HG03432 (cell line): ENCODE measurements at regions not wholly inside any gene's neighbourhood (a gene's known extent, or its start where the extent isn't known, plus 50 kb on each side); places are given as distances from the start of the nearest gene placed in this dataset.
"Not testable (repeated sequence)": the region's sequence is repeated elsewhere in the genome, so short reads cannot be mapped to it uniquely, and the experiment has no call there.

Experiments used
- ATAC-seq: cut with Tn5 transposase; IDR thresholded peaks from one replicate; pipeline ENCODE4 v1.9.1; 2021; ENCODE audit warnings: mild to moderate bottlenecking, moderate library complexity; ENCODE audit not compliant: unreplicated experiment

DNA sequence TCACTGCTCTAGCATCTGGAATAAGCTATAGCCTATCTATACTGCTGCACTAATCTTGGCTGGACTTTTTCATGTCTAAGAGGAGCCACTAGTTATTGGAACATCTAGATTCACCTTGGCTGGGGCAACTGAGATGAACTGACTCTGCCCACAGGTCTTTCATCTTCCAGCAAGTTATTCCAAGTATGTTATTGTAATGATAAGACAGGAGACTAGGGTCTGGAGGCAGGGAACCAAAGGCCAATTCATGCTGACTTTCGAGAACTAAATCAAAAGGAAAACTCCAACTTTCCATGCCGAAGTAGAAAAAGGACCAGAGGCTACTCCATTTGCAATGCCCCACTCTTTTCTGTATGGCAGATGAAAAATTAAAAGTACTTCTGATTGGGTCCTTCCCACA is 1243.0 kb upstream of the RAG2 start:
- no peak for ATAC-seq

DNA sequence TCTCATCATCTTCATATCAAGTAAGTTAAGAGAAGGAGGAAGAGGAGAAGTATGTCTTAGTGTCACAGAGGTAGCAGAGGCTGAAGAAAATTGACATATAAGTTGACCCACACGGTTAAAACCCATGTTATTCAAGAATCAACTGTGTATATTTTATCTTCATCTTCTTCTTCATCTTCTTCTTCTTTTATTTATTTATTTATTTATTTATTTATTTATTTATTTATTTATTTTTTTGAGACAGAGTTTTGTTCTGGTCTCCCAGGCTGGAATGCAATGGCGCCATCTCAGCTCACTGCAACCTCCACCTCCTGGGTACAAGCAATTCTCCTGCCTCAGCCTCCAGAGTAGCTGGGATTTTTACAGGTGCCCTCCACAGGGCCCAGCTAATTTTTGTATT is 1242.3 kb upstream of the RAG2 start:
- not testable (repeated sequence) for ATAC-seq

DNA sequence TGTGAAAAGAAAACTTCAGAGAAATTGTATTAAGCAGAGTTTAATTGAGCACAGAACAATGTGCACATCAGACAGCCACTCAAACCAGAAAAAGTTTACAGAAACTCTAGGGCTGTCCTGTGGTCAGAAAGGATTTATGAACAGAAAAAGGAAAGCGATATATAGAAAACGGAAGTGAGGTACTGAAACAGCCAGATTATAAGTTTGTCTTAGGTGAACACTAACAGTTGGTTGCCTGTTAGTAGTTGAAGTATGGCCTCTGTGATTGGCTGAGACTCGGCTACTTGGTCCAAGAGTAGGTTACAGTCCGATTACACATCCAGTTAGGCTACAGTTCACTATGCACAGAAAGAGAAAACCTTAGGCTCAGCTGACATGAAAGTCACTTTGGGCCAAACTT is 1232.5 kb upstream of the RAG2 start:
- ATAC-seq: no peak

DNA sequence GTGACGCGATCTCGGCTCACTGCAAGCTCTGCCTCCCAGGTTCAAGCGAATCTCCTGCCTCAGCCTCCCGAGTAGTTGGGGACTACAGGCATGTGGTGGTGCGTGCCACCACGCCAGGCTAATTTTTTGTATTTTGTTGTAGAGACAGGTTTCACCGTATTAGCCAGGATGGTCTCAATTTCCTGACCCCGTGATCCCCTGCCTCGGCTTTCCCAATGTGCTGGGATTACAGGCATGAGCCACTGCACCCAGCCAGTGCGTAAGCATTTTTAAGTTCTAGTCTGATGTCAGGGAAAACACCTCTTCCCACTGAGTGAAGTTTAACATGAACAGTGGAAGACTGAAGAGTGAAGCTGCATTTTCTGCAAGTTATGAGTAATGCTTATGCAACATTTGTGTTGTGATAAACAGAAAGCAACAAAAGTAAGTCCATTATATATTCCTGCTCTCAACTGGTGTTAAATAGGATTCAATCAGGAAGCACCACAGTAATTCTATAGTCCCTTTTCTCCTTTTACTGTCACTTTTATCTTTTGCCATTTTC is 1219.8 kb upstream of the RAG2 start:
- ATAC-seq: no peak

DNA sequence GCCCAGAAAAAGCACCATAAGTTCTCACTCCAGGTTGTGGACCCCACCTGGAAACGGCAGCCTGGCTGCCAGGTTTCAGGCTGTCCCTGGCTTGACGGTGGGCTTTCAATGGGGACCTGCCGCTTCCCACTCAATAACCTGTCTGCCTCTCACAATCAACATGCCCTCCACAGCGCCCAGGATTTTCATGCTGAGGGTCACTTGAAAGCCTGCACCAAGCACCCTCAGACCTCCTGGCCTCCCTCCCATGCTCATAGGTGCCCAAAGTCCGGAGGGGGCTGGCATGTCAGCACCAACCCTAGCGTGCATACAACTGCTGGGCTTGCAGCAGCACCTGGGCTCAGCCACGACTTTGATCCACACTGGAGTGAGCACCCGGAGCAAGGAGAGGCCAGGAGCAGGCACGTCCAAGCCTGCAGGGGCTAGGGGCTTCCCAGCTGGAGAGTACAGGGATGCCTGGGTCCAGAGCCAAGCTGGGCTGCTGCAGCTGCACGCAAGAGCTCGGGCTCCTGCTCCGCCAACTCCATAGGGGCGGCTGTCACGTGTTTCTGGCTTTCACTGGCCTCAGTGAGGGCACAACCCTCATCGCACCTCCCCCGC is 1214.3 kb upstream of the RAG2 start:
- ATAC-seq: no peak

DNA sequence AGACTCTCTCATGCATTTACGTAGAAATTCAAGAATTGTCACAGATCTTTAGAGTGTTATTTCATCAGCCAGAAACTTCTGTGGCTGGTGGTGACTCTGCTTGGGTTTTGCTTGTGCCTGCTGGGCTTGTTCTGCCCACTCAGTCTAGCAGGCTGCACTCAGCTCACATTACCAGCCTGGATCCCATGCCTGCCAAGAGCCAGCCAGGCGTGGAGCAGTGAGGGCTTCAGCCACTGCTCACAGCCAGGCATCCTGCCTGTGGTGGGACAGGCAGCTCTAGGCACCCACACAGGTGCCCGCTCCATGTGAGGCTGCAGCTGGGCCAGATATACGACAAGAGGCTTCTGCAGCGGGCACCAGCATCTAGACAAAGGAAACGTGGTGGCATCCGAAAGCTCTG is 1213.3 kb upstream of the RAG2 start:
- no peak for ATAC-seq

DNA sequence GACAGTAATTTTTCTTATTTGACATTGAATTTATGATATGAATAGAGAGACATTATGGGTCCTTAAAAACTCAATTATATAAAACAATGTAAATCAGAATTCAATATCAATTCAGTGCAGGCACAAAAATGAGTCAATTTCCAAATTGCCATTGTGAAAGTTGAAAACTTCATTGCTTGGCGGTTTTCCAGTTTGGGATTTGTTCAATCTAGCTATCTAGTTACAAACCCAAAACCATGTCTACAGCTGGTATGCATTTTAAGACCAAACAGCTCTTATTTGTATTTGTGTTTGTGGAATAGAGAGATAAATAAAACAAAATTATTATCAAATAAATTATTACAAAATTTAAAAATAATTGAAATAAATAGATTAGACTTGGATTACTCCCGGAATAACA is 1206.6 kb upstream of the RAG2 start:
- ATAC-seq: no peak

DNA sequence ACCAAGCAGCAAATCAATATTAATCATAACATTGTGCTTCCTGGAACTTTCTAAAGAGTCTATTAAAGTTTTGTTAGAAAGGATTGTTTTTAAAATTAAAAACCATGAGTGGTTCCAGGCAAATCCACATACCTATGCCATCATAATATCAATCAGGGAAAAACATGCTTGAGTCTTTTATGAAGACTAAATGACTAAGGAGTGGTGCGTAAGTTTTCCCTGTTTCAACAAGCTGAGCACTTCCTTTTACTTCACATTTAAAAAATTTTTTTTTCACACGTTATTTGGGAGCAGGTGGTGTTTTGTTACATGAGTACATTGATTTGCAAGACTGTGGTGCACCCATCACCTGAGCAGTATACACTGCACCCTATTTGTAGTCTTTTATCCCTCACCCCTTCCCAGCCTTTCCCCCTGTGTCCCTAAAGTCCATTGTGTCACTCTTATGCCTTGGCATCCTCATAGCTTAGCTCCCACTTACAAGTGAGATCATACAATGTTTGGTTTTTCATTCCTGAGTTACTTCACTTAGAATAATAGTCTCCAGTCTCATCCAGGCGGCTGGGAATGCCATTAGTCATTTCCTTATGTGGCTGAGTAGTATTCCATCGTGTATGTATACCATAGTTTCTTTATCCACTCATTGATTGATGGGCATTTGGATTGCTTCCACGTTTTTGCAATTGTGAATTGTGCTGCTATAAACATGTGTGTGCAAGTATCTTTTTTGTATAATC is 1190.3 kb upstream of the RAG2 start:
- ATAC-seq: no peak

DNA sequence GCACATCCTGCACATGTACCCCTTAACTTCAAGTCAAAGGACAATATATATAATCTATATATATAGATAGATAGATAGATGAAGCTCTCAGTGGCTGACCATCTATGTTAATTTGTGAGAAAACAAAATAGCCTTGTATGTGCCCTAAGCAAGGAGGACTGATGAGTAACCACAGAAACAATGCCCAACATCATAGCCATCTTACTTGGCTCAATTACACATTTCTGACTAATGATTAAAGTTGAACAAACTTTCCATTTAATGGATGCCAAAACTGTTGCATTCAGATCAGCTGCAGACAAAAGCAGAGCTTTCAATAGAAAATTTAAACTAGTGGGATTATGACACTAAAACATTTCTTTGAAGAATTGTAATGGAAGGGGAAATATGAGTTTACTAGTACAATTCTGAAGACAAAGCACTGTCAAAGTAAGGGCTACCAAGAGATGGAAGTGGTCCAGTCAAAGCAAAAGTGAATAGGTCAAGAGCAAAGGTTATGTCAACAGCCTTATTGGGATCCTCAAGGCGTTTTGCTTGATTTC is 1188.2 kb upstream of the RAG2 start:
- no peak for ATAC-seq

DNA sequence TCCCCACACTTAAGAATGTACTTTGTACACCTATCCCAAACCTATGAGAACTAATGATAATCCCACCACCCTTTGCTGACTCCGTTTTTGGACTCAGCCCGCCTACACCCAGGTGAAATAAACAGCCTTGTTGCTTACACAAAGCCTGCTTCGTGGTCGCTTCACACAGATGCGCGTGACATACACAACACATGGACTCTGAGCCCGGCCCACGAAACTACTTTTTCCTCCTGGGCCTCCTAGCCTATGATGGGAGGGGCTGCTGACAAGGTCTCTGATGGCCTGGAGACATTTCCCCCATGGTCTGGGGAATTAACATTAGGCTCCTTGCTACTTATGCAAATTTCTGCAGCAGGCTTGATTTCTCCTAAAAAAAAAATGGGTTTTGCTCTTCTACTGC is 1176.4 kb upstream of the RAG2 start:
- ATAC-seq: no peak

DNA sequence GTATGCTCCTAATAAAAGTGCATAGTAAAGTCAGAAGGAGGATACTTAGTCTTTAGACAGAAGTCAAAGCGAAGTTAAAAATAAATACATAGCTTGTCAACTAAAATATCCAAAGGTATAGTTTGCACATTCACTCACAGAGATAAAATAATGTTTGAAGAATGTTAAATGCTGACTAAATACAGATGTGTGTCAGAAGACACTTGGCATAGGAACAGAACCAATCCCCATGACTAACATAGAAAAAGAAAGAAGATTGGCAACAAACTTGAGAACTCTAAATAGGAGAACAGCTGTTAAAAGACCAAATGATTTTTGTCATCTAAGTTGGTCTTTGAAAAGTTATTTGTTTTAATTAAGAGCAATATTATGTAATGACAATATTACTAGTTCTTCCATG is 1172.1 kb upstream of the RAG2 start:
- no peak for ATAC-seq

DNA sequence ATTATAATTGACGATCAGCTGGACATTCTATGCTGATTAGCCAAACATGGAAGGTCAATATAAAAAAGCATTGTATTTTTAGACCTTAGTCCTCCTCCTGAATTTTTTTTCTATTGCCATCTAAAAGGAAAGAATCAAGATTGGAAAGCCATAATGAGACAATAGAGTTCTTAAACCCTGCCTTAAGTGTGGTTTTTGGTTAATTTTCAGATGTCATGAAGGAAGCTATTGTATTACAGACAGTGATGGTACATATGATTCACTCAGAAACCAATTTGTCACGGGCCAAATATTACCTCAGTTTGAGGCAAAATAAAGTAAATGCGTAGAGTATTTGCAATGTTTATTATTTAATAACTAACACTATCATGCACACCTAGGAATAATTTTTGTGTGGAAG is 1164.0 kb upstream of the RAG2 start:
- no peak for ATAC-seq

DNA sequence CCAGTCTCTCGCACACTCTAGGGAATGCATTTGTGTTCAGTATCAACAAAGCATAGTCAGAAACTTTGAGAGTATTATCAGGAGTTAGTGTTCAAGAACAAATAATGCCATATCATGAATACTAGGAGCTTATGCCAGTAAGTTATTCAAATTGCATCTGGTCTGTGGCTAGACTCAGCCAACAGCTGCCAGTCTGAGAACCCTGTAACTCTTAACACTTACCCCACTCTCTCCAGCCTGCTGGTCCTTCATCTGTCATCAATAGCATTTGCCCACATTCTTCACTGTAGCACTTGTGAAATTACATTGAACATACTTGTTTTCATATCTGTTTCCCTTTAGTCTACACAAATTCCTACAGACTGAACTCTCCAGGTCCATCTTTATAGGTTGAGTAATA is 1157.5 kb upstream of the RAG2 start:
- no peak for ATAC-seq

DNA sequence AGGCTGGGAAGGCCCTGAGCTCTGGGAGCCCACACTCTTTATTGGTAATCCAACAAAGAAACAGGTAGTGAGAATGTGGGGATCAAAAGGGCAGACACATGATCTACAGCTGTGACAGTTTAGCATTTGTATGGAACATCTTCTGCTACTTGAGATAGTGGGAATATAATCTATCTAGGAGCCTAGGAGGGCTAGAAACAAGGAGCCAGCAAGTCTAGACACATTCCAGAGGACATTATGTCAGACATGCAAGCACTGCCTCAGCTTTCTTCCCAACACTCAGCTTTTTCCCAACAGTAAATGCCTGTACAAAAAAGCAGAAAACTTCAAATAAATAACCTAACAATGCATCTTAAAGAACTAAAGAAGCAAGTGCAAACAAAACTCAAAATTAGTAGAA is 1150.6 kb upstream of the RAG2 start:
- ATAC-seq: no peak

DNA sequence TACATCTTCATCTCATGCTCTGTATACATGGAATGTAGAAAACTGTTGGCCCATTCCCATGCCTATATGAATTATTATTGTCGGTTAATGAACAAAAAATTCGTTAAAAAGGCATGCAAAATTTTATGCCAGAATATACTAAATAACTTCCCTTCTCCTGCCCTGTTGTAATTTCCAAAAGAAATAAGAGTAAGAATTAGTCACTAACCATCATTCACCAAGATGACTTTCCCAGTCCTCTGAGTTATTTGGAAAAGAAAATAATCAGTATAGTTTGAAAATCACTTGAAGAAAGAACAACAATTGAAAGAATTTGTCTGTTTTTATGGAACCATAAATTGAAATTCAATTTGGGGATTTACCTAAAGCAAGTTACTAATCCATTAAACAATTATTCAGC is 1149.1 kb upstream of the RAG2 start:
- no peak for ATAC-seq

DNA sequence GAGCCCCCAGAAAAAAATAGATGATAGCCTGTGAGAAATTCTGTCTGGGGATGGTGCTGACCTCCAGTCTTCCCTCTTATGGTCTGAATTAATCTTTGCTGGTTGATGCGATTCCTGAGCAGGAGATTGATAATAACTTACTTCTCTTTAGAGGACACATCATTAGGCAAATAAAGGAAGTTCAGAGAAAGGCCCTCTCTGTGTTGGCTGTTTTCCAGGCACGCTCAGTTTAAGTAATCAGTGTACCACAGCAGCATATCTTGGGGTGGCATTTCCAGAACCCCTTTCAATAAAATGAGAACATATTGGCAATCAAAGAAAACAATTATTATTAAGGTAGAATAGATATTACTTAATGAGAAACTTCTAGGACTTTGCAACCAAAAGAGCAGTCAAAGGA is 1129.3 kb upstream of the RAG2 start:
- no peak for ATAC-seq

DNA sequence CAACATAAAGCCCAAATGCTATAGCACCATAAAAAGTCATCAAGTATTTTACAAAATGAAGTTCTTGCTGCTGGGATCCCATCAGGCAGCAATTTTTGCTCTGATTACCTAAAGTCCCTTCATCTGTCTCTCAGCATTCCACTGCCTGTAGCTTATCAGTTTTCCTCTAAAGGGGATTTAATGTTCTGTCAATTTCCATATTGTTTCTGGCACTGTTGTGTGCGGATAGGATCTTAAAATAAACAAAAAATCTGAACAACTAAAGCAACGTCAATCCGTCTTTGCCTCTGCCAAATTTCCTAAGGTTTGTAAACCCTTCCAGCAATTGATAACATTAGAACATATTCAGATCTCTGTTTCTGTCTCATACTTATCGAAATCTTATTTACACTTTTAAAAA is 1126.3 kb upstream of the RAG2 start:
- ATAC-seq: no peak

DNA sequence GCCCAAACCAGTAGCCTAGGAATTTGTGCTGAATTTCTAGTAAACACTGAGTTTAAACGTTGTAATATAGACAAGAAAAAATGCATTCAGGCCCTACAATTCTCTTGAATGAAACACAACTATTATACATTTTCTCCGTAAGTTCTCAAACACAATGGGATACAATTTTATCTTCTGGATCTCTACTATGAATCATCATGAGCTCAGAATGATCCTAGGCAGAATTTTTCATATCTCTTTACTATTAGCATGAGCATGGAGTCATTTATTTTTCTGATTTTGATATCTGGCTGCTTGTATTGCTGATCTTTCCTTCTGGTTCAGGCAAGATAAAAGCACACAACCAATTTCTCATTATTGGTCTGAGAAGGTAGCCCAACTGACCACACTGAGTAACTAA is 1123.4 kb upstream of the RAG2 start:
- ATAC-seq: no peak

DNA sequence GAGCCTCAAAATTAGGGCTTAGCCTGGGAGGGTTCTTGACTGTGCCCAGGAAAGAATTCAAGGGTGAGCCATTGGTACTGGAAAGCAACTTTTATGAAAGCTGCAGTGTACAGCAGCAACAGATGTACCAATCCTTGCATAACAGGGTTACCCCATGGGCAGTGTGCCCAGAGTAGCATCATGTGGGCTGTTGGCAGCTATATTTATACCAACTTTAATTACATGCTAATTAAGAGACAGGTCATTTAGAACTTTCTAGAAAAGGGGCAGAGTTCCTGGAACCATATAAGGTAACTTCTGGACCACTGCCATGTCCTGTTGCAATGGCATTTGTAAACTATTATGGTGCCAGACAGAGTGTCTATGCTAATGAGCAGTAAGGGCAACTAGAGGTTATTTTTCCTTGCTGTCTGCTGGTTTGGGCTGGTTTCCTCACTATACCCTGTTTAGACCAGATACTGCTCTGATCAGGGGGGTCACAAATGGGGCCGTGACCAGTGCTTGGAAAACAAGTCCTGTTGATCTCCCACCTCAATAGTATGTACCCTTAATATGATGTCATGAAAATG is 1120.5 kb upstream of the RAG2 start:
- ATAC-seq: no peak

DNA sequence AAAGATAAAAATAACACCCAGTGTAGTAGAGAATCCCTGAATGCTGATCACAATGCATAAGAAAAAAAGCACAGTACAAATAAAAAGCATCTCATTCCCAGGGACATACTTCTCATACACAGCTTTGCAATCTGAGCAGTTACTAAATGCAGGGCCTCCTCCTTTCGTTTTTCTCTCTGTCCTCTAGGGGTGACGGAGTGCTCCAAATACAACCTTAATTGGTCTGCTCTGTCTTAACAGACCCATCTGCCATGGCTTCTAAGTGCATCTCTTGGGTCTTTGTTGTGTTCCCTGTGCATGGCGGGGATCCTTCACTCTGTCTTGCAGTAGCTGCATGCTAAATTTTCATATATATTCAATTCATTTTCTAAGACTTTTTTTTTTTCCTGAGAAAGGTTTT is 1114.2 kb upstream of the RAG2 start:
- ATAC-seq: no peak

DNA sequence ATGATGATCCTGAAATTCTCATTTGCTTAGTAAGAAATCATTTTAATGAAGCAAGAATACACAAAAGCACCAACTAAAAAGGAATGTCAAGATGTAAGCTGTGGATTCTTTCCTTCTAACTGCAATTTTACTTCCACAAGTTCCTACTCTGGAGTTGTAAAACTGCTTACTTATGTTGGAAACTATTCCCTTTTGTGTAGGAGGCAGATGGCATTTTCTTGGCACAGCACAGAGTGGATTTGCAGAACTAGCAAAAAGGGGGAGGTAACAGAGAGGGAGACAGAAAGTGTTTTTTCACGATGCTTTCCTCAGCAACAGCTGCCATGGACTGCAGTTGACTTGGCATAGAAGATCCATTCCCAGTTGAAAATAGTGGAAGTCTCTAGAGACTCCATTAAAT is 1112.0 kb upstream of the RAG2 start:
- no peak for ATAC-seq

DNA sequence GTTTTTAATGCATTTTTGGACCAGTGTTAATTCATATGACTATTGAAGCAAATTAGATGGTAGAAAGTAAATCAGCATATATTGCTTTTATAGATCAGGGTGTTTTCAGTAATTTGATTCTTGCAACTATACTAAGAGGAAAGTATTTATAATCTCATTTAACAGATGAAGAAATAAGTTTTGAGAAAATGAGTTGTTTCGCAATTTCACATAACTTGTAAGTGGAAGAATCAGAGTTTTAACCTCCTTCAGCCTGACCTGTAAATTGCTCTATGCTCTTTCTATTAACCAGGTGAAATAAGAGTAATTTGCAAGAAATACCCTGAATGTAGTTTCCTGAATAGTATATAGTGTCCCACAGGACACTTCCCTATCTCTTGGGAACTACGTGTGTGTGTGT is 1106.8 kb upstream of the RAG2 start:
- ATAC-seq: no peak
